Epithelial cell of prostate (primary cell): ENCODE measurements at regions not wholly inside any gene's neighbourhood (a gene's known extent, or its start where the extent isn't known, plus 50 kb on each side); places are given as distances from the start of the nearest gene placed in this dataset.
A peak's percentile ranks its signal among the peaks of the same experiment; 100 is the strongest.

Experiments used
- DNase-seq: peaks from one replicate; pipeline ENCODE4 v3.0.0-alpha.2; 2011; ENCODE audit warnings: low read depth, low spot score
- H3K27ac ChIP-seq: fragments of 450-650 bp; 2 replicates; pipeline ENCODE4 v1.5.1; 2017; ENCODE audit warnings: mild to moderate bottlenecking

DNA sequence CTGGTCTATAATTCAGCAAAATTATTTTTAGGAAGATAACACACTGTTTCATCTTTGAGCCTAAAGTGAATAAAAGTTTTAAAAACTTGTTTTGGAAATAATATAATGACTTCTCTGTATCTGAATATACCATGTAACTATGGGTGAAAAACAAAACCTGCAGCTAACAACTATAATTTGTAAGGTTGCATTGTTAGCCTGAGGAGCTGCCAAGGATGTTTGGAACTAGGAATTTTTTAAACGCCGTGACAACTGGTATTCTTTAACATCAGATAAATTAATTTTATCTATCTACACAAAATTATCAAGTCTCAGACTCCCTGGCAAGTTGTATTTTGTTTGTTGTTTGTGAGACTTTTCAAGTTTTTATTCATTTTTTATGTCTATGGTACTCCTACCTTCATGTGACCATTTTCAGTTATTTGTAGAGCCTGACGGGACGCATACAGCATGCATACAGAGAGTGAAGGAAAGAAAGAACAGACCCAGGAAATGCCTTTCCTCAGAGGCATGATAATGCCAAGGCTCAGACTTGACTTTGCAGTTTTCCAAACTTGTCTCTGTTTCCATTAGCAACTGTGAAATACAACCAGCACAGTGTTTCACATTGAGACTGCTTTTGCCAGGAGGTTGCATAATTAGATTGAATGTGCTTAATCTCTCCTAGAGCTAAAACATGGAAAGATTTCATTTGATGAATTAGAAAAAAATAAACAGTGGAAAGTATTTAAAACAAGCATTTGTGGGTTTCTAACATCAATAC, 60.8 kb upstream of the ARHGEF26 start:
- DNase-seq = no peak
- H3K27ac ChIP-seq = peak overlapping the region; percentile 0

DNA sequence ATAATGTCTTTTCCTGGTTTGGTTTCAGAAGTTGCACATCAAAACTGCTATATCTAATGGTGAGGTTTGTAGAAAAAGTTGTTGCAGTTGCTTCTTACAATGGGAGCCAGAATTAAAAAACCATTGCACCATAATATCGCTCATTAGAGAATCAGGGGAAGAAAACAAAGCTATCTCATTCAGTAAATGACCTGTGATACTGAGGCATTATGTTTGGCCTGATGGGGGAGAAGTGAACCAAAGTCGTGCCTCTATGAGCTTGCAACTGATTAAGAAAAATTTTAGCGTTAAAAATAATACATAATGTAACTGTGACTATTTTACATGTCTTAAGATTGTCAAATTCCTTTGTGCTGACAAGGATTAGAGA, 60.2 kb upstream of the ARHGEF26 start:
- DNase-seq = no peak
- H3K27ac ChIP-seq = peak overlapping the region; percentile 0

DNA sequence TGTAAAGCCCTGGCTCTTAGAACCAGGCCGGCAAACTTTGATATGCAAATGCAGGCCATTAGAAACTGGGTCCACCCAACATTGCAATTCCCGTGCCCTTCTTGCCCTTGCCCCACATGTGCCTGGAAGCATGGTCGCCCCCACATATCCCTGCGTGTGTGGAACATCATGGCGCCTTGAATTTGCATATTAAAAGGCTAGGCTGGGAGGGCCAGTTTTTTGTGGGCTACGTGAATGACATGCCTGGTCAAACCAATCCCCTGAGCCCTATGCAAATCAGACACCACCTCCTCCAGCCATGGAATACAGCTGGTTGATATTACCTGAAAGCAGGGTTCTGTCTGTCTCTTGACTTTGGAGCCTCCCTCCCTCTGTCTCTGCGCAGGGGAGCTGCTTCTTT, 58.7 kb upstream of the ARHGEF26 start:
- no peak overlapping the region for H3K27ac ChIP-seq
- DNase-seq = no peak

DNA sequence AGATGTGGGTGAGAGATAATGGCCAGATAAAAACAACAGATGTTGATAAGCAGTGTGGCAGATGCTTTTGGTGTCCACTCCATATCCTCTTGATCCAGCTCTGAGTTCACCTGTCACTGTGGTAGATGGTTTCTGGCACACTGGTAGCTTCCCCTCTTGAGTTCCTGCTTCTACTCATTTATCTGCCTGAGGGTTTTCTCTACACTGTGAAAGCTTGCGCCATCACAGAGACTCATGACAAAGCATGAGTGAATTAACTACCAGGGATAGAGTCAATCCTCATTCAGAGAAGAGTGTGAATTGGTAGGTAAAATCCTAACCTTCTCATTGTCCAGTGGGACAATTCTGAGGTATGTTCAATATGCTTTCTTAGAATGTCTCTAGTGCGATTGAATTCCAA, 50.0 kb upstream of the ARHGEF26 start:
- DNase-seq = no peak
- H3K27ac ChIP-seq = no peak overlapping the region
